HG02678 (cell line): ENCODE measurements at regions not wholly inside any gene's neighbourhood (a gene's known extent, or its start where the extent isn't known, plus 50 kb on each side); places are given as distances from the start of the nearest gene placed in this dataset.

Experiments used
- ATAC-seq: cut with Tn5 transposase; IDR thresholded peaks from one replicate; pipeline ENCODE4 v1.9.1; 2021; ENCODE audit warnings: mild to moderate bottlenecking, moderate library complexity; ENCODE audit not compliant: unreplicated experiment

GRCh38 chr15:98381446-98381845, 266.9 kb upstream of the IGF1R start:
- ATAC-seq, result no peak

GRCh38 chr15:98382139-98382538, 266.2 kb upstream of the IGF1R start:
- no peak for ATAC-seq

DNA sequence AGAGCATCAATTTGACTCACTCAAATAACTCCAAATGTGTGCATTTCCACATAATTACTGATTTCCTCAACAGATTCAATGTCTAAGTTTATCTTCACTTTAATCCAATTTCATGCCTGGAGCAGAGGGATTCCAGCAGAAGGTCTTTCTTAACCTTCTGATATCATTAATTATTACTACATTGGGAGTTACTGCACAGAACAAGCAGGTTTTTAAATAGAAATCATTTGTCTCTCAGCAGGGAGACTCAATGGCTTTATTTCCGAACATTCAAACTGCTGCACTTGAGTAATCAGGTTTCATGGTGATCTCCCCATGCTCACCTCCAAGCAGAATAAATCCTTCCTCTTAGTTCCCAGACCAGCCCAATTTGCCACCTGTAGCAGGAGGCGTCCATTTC, 264.8 kb upstream of the IGF1R start:
- ATAC-seq, result no peak

- ATAC-seq, result no peak
Observed at GRCh38 chr15:98384328-98385029, 263.9 kb upstream of the IGF1R start.

GRCh38 chr15:98385752-98386381, 262.5 kb upstream of the IGF1R start:
- no peak for ATAC-seq

GRCh38 chr15:98386561-98386960, 261.8 kb upstream of the IGF1R start:
- ATAC-seq, result no peak

DNA sequence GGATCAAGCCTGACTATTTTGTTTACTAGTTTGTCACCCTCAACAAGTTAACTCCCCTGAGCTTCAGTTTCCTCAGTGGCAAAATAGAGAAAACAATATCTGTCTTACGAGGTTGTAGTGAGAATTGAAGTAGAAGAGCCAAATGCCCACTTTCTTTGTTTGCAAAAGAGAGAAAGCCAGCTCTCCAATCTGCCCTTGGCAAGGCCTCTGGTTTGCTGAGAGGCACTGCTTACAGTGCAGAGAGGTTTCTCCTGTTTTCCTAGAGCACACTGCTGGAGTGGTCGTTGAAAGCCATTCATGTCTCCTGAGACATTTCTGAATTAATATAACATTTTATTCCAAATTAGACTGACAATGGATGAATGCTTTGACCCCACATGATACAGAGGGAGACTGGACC, 260.5 kb upstream of the IGF1R start:
- ATAC-seq, result no peak

DNA sequence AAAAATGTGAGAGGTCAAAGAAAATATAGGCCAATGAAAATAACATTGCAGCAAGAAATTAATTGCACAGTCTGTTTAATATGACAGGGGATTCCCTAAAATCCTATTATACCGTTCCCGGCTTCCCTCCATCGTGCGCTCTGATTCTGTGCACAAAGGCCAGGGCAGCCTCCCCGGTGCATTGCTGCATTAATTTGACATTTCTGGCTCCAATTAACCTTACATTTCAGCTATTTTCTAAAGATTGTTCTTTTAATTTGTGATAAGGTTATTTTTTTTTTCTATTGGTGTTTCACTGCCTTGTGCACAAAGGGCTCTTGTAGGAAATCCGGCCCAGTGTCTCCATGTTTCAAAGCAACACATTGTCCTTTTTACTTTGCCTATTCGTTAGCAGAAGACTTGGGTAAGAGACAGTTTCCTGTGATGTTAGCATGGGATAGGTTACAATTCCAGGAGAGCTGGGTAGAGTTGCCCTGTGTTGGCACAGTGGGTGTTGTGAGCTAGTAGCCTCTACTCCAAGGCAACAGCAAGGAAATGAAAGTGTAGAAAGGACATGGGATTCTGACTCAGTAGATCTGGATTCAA, 257.3 kb upstream of the IGF1R start:
- no peak for ATAC-seq

GRCh38 chr15:98391568-98391967, 256.8 kb upstream of the IGF1R start:
- no peak for ATAC-seq

DNA sequence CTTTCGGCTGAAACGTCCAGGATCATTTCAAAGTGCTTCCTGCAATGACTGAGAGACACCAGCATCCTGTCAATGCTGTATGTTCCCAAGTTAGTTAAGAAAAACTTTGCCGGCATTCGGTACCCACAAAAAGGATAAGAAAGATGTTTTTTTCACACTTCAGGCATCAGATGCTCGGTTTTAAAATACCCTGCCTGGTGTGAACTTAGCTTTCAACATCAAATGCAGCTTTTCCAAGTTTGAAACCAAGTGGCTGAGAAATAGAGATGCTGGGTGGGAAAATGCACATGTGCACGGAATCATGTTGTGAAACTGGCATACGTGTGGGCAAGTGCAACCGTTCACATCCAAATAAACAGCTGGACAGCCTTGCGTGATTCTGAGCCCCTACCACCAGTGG, 254.9 kb upstream of the IGF1R start:
- ATAC-seq, result no peak

DNA sequence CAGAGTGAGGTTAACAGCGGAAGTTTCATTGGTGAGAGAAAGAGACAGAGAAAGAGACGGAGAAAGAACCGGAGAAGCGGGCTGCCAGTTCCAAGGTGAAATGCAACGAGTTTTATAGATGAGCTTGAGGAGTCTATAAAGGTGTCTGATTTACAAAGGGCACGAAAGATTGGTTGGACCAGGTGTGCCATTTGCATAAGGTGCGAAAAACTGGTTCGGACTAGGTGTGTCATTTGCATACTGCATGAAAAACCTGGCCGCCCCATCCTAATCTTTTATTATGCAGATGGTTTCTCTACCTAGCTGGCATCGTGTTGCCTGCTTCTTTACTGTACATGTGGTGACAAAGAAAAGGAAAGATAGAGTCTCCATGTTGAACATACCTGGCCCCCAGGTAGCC, 253.8 kb upstream of the IGF1R start:
- no peak for ATAC-seq

DNA sequence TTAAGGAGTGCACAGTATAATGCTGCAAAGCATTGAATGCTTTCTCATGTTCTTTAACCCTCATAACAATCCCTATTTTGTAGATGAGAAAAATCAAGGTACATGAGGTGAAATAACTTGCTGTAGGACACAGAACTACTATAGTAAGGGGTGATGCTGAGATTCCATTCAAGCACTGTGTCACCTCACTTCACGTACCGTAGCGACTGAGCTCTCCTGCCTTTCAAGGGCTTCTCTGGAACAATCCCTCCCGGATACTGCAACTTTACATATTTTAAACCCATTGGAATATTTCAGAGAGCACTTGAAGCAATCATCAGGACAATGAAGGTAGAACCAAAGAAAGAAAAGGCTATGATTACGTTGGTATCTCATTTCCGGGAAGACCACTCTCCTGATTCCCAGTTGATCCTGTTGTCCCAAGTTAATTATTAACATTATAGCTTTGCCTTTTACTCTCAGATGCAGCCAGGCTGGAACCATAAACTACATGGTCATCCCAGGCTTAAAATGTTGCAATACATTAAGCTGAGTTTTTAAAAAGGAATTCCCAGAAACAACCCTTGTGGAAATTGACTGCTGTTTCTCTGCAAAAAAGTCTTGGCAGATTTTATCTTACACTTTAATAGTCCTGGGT, 252.2 kb upstream of the IGF1R start:
- no peak for ATAC-seq

- no peak for ATAC-seq
Observed at GRCh38 chr15:98397419-98397818, 250.9 kb upstream of the IGF1R start.

GRCh38 chr15:98398056-98398455, 250.3 kb upstream of the IGF1R start:
- ATAC-seq, result no peak

DNA sequence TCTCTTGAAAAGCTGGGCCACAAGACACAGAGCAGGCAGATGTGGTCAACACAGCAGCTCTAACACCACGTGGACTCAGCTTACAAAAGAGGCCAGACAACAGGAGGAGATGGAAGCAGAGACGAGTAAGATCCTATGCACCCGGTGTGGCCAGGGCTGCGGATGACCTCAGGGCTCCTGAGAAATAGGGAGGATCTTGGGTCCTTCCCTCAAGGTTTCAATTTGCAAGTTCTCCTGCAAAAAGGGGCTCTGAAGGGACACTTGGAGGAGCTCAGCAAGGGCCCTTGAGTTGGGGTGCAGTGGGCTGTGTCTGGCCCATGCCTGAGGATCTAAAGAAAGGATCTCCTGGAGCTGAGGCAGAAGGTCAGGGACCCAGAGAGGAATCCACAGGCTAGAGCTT, 249.5 kb upstream of the IGF1R start:
- ATAC-seq, result no peak

- no peak for ATAC-seq
Observed at GRCh38 chr15:98400120-98400519, 248.2 kb upstream of the IGF1R start.

DNA sequence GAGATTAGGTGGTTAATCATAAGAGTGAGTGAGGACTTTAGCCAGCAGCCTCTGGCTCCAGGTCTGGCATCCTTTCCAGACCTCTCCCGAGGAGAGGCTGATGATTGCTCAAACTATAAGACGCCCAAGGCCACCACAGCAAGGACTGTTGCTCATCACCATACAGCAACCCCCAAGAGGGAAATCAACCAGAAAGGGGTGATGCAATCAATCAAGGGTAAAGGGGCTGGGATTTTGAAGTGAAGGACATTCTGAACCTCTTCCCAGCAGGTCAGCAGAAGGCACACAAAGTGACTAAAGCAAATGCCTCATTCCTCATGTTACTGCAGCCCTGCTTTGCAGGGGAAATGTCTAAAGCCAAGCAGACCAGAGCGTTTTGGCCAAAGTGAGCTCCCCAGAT, 247.3 kb upstream of the IGF1R start:
- no peak for ATAC-seq

DNA sequence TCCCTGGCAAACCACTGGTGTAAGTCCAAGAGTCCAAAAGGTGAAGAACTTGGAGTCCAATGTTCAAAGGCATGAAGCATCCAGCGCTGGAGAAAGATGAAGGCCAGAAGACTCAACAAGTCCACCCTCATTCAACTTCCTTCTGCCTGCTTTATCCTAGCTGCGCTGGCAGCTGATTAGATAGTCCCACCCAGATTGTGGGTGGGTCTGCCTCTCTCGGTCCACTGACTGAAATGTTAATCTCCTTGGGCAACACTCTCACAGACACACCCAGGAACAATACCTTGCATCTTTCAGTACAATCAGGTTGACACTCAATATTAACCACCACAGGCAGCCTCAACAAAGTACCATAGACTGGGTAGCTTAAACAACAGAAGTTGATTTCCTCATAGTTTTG, 245.9 kb upstream of the IGF1R start:
- ATAC-seq, result no peak

DNA sequence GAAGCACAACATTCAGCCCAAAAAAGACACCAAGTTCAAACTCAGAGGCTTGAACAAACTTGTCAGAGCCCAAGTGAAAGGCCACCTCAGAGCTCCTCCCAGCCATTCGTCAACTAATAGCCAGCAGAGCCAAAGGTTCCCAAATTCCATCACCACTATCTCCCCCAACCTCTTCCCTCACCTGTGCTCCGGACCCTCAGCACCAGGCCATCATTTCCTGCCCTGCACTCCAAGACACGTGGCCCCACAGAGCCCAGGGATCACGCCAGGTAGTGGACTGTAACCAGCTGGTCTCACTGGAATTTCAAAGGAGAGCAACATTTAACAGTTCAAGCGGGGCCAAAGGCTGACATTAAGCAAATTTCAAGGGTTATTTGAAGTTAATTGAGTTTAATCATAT, 245.2 kb upstream of the IGF1R start:
- no peak for ATAC-seq

GRCh38 chr15:98403569-98403968, 244.8 kb upstream of the IGF1R start:
- no peak for ATAC-seq

DNA sequence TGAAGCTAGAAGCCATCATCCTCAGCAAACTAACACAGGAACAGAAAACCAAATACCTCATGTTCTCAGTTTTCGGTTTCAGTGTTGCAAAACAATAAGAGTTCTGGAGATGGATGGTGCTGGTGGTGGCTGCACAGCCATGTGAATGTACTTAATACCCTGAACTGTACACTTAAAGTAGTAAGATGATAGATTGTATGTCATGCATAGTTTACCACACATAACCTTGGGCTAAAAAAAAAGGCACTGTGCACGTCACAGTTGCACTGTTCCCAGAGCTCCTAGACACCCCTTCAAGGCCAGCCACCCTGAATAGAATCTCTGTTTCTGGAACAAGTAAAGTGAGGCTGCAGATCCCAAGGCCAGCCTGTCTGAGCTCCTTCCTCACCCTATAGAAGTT, 243.3 kb upstream of the IGF1R start:
- no peak for ATAC-seq

- ATAC-seq, result no peak
Observed at GRCh38 chr15:98408231-98408630, 240.1 kb upstream of the IGF1R start.
